Heart right ventricle (tissue), 16 donors: ENCODE measurements at regions not wholly inside any gene's neighbourhood (a gene's known extent, or its start where the extent isn't known, plus 50 kb on each side); places are given as distances from the start of the nearest gene placed in this dataset.

Source experiments
- ATAC-seq, 8 donors: fragments of 200-7000 bp; cut with Tn5 transposase; one replicate each; pipeline ENCODE4 v1.9.1; 2020; ENCODE audit warnings: mild to moderate bottlenecking in 8 of 8, moderate library complexity in 8 of 8, moderate number of reproducible peaks in 1 of 8
- DNase-seq, 2 donors: peaks; one replicate each; pipeline ENCODE4 v3.0.0-alpha.2; 2020
- H3K27ac ChIP-seq, 10 donors: fragments of 200-600 bp; sonication (generic) in 2 of 10; one replicate each; pipeline versions ENCODE4 v1.5.0 to v1.8.0; 2020 to 2022; ENCODE audit warnings: mild to moderate bottlenecking in 3 of 10
- H3K27me3 ChIP-seq, 7 donors: fragments of 200-600 bp; one replicate each; pipeline ENCODE4 v1.8.0; 2021 to 2022; ENCODE audit warnings: mild to moderate bottlenecking in 2 of 7
- H3K36me3 ChIP-seq, 9 donors: fragments of 200-600 bp; sonication (generic) in 1 of 9; one replicate each; pipeline versions ENCODE4 v1.5.0 to v1.8.0; 2020 to 2022; ENCODE audit warnings: mild to moderate bottlenecking in 2 of 9
- H3K4me1 ChIP-seq, 9 donors: fragments of 200-600 bp; sonication (generic) in 1 of 9; one replicate each; pipeline versions ENCODE4 v1.5.0 to v1.8.0; 2020 to 2022; ENCODE audit warnings: mild to moderate bottlenecking in 4 of 9
- H3K4me3 ChIP-seq, 10 donors: fragments of 200-600 bp; sonication (generic) in 2 of 10; one replicate each; pipeline versions ENCODE4 v1.5.0 to v1.8.0; 2020 to 2022; ENCODE audit warnings: mild to moderate bottlenecking in 7 of 10, moderate library complexity in 2 of 10
- H3K9me3 ChIP-seq, 11 donors: fragments of 200-600 bp in 10 of 11; sonication (generic) in 2 of 11; one replicate each; pipeline versions ENCODE4 v1.5.0 to v1.8.0; 2013 to 2022; ENCODE audit warnings: mild to moderate bottlenecking in 2 of 11, control low read depth in 1 of 11, moderate library complexity in 1 of 11
- CTCF ChIP-seq, 9 donors: fragments of 200-600 bp; sonication (generic) in 2 of 9; IDR thresholded peaks; one replicate each; pipeline versions ENCODE4 v1.5.0 to v1.8.0; 2021 to 2022; ENCODE audit warnings: antibody characterized with exemption in 9 of 9, mild to moderate bottlenecking in 5 of 9, moderate library complexity in 1 of 9
- WGBS, 2 donors: extraction: QIAGEN DNeasy Blood & Tissue Kit; methylation state at CpG; one replicate each; pipeline ENCODE4 v1.1.7; 2013; ENCODE audit warnings: inconsistent platforms in 1 of 2; 5-methylcytosine and 5-hydroxymethylcytosine counted together
- intact Hi-C, 10 donors: fragments of 100-400 bp; cut with DNase I; formaldehyde crosslinking; loops; one replicate each; pipeline versions ENCODE4 v1.11.1 to v1.14.2; 2022
- donor health status: Arrhythmogenic right ventricular cardiomyopathy.
- donor health status: ischemic (EF 13 %, LVEDD 7.1; RV severe dilation, severe dysfunction).
- donor health status: healthy with polysubstance abuse.
- donor health status: DM: no; HTN: yes; CAD: no.
- donor health status: DM: no; HTN: no; CAD: no.
- donor health status: ischemic (EF 25% LVEDD 6.9; RV normal size, moderate dysfunction).
- donor health status: ischemic (EF 25% LVEDD 5.7; RV mildly dilated, moderate dysfunction).
- donor health status: healthy.
- donor health status: DM: yes; HTN: yes; CAD: no.
- donor health status: Ischemic cardiomyopathy.
- donor health status: ischemic (EF 35%, LVEDD 5.7; RV mildly dilated, moderate dysfunction).
- donor health status: nonischemic (EF 11% LVEDD 7.7; RV severe dilation, severe dysfunction).
- donor health status: DM: yes; HTN: yes; CAD: no.
- donor health status: PGD.
- donor health status: ischemic (EF 29% LVEDD 5.4; RV normal size, mild dysfunction).
- donor health status: nonischemic (EF 23%, LVEDD 6.1; RV moderate dilation, normal function).

GRCh38 chr7:47720141-47720906 lies 138.4 kb upstream of the TNS3 start:
- no peak overlapping the region for H3K4me3 ChIP-seq
- ATAC-seq: peak; percentile 71 to 84 (median 79)
- no peak overlapping the region for H3K27ac ChIP-seq
- no peaks in the 10 kb centered on the region for H3K9me3 ChIP-seq
- WGBS, 2 donors: 33 to 39% methylated on average over 12 of the region's 12 CpGs
- intact Hi-C loops: no loop called here
- H3K27me3 ChIP-seq: no peaks in the 10 kb centered on the region
- H3K36me3 ChIP-seq: no peaks in the 10 kb centered on the region
- no peak for TF ChIP-seq CTCF (IDR thresholded peaks at IDR 0.05)
- peak; percentile 55 to 58 for DNase-seq
- peaks cover 0 to 21% (median 12%) of the 10 kb centered on the region in 9 donors for H3K4me1 ChIP-seq

GRCh38 chr7:47719675-47720074 lies 137.8 kb upstream of the TNS3 start:
- Histone ChIP-seq H3K4me1 (peaks cover 0 to 21% (median 12%) of the 10 kb centered on the region in 9 donors), H3K27ac (no peak overlapping the region), H3K9me3 (no peaks in the 10 kb centered on the region), H3K36me3 (no peaks in the 10 kb centered on the region), H3K4me3 (no peak overlapping the region), H3K27me3 (no peaks in the 10 kb centered on the region)
- DNase-seq: no peak
- intact Hi-C loops: no loop called here
- no peak for TF ChIP-seq CTCF (IDR thresholded peaks at IDR 0.05)
- 71 to 89% methylated on average over 7 of the region's 7 CpGs for WGBS, 2 donors
- ATAC-seq: no peak

GRCh38 chr7:47715631-47716068 lies 133.7 kb upstream of the TNS3 start:
- Histone ChIP-seq H3K27ac (no peak overlapping the region), H3K4me1 (peaks cover 0 to 16% (median 12%) of the 10 kb centered on the region in 9 donors), H3K9me3 (no peaks in the 10 kb centered on the region), H3K27me3 (no peaks in the 10 kb centered on the region), H3K36me3 (no peaks in the 10 kb centered on the region), H3K4me3 (no peak overlapping the region)
- WGBS, 2 donors: 96 to 98% methylated on average over 5 of the region's 5 CpGs
- intact Hi-C loops: no loop called here
- DNase-seq (no peak), ATAC-seq (no peak)
- TF ChIP-seq CTCF (IDR thresholded peaks at IDR 0.05): no peak

GRCh38 chr7:47714669-47715607 lies 133.0 kb upstream of the TNS3 start:
- Histone ChIP-seq H3K4me3 (no peak overlapping the region), H3K27ac (no peak overlapping the region), H3K36me3 (no peaks in the 10 kb centered on the region), H3K4me1 (peaks cover 0 to 10% (median 5%) of the 10 kb centered on the region in 9 donors), H3K9me3 (no peaks in the 10 kb centered on the region), H3K27me3 (no peaks in the 10 kb centered on the region)
- TF ChIP-seq CTCF (IDR thresholded peaks at IDR 0.05): no peak
- intact Hi-C loops: no loop called here
- ATAC-seq: no peak
- 79 to 80% methylated on average over 6 of the region's 6 CpGs for WGBS, 2 donors
- DNase-seq: no peak
